ENCODE measurements at regions not wholly inside any gene's neighbourhood (a gene's known extent, or its start where the extent isn't known, plus 50 kb on each side); places are given as distances from the start of the nearest gene placed in this dataset.

DNA sequence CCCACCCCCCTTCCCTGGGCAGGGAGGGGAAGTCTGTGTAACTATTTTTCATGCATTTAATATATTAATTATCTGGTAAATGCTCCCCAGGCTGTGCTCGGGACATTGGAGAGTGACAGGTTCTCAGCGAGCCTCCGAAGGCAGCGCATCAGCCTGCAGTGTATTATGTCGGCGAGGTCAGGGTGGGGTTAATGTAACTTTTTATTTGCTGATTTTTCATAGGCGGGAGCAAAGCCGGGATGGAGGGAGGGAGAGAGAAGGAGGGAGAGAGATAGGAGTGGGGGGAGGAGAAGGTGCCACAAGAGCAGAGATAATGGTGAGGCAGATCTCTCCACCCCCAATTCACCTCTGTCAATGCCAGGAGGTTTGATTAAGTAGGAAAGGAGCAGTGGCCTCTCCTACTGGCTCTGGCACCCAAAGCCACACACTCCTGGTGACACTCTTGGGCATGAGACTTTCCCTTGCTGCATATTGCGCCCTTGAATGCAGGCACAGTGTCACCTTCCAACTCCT, 104.0 kb downstream of the MRM1 start:
- TF ChIP-seq POLR2A (IDR thresholded peaks at IDR 0.05) = no peak
- no peak for TF ChIP-seq CTCF (IDR thresholded peaks at IDR 0.05)

Measured in right lobe of liver (tissue), 4 donors.